CD14-positive monocyte (primary cell): ENCODE measurements at regions not wholly inside any gene's neighbourhood (a gene's known extent, or its start where the extent isn't known, plus 50 kb on each side); places are given as distances from the start of the nearest gene placed in this dataset.

Experiments used
- DNase-seq, 3 donors: peaks; one replicate each; pipeline ENCODE4 v3.0.0-alpha.2; 2011 to 2022
- H2AFZ ChIP-seq: 2 replicates; pipeline ENCODE4 v1.6.0; 2012; ENCODE audit warnings: mild to moderate bottlenecking, low read depth, low read length, inconsistent platforms; ENCODE audit not compliant: insufficient read depth, poor library complexity, severe bottlenecking
- H3K27ac ChIP-seq, 2 donors: 1 replicate in 1 of 2; 2 replicates in 1 of 2; pipeline ENCODE4 v1.5.1; 2012 to 2013; ENCODE audit warnings: low read length in 2 of 2, control low read depth in 1 of 2, inconsistent platforms in 1 of 2, low read depth in 1 of 2, mild to moderate bottlenecking in 1 of 2
- H3K27me3 ChIP-seq, 2 donors: one replicate each; pipeline versions ENCODE4 v1.6.0 to v1.6.1; 2011 to 2013; ENCODE audit warnings: low read length in 2 of 2; ENCODE audit not compliant: control insufficient read depth in 2 of 2, insufficient read depth in 2 of 2
- H3K36me3 ChIP-seq, 2 donors: replicated peaks in 1 of 2; 1 replicate in 1 of 2; 2 replicates in 1 of 2; pipeline versions ENCODE4 v1.5.1 to v1.6.1; 2012 to 2013; ENCODE audit warnings: low read length in 2 of 2, control low read depth in 1 of 2, inconsistent platforms in 1 of 2, mild to moderate bottlenecking in 1 of 2; ENCODE audit not compliant: insufficient read depth in 2 of 2, control insufficient read depth in 1 of 2
- H3K4me1 ChIP-seq, 2 donors: 1 replicate in 1 of 2; 2 replicates in 1 of 2; pipeline versions ENCODE4 v1.5.1 to v1.6.1; 2012 to 2013; ENCODE audit warnings: low read length in 2 of 2, control low read depth in 1 of 2, inconsistent platforms in 1 of 2, mild to moderate bottlenecking in 1 of 2, moderate library complexity in 1 of 2; ENCODE audit not compliant: insufficient read depth in 2 of 2, control insufficient read depth in 1 of 2
- H3K4me2 ChIP-seq: replicated peaks from 2 replicates; pipeline ENCODE3; 2012; ENCODE audit warnings: low read length, moderate library complexity, mild to moderate bottlenecking; ENCODE audit not compliant: poor library complexity, severe bottlenecking; ENCODE audit errors: extremely low read depth
- H3K4me3 ChIP-seq, 3 experiments: fragments of 200-600 bp in 1 of 3; sonication (generic) in 1 of 3; replicated peaks in 1 of 3; 1 replicate in 2 of 3; 2 replicates in 1 of 3; pipeline ENCODE4 v1.5.1; 2011 to 2013; ENCODE audit warnings: low read length in 3 of 3, mild to moderate bottlenecking in 3 of 3, control low read depth in 2 of 3, low read depth in 2 of 3, inconsistent platforms in 1 of 3, moderate library complexity in 1 of 3
- H3K79me2 ChIP-seq: 2 replicates; pipeline ENCODE4 v1.6.0; 2012; ENCODE audit warnings: mild to moderate bottlenecking, control low read depth, inconsistent platforms, low read length, moderate library complexity; ENCODE audit not compliant: insufficient read depth
- H3K9ac ChIP-seq: 2 replicates; pipeline ENCODE4 v1.6.0; 2017; ENCODE audit warnings: low read length, mild to moderate bottlenecking; ENCODE audit not compliant: insufficient read depth, poor library complexity, severe bottlenecking
- H3K9me3 ChIP-seq, 2 donors: replicated peaks in 1 of 2; 1 replicate in 1 of 2; 2 replicates in 1 of 2; pipeline versions ENCODE4 v1.5.1 to v1.6.1; 2012 to 2013; ENCODE audit warnings: low read length in 2 of 2, control low read depth in 1 of 2; ENCODE audit not compliant: control insufficient read depth in 1 of 2, insufficient read depth in 1 of 2
- H4K20me1 ChIP-seq: 2 replicates; pipeline ENCODE4 v1.6.0; 2012; ENCODE audit warnings: mild to moderate bottlenecking, low read length, control low read depth, moderate library complexity; ENCODE audit not compliant: insufficient read depth
- H3K27ac Mint-ChIP-seq, 7 donors: one replicate each; pipeline ENCODE4 v1.8.0; 2020; ENCODE audit warnings: mild to moderate bottlenecking in 7 of 7, mixed read lengths in 7 of 7, moderate library complexity in 6 of 7, inconsistent platforms in 2 of 7
- H3K27me3 Mint-ChIP-seq, 3 donors: one replicate each; pipeline ENCODE4 v1.8.0; 2021 to 2022; ENCODE audit warnings: low read depth in 3 of 3, mild to moderate bottlenecking in 3 of 3, mixed read lengths in 3 of 3, moderate library complexity in 3 of 3, inconsistent platforms in 1 of 3
- H3K36me3 Mint-ChIP-seq, 2 donors: one replicate each; pipeline ENCODE4 v1.8.0; 2020; ENCODE audit warnings: mixed read lengths in 2 of 2, inconsistent platforms in 1 of 2, mild to moderate bottlenecking in 1 of 2
- H3K4me1 Mint-ChIP-seq: one replicate; pipeline ENCODE4 v1.8.0; 2020; ENCODE audit warnings: mild to moderate bottlenecking, mixed read lengths
- H3K4me3 Mint-ChIP-seq, 2 donors: one replicate each; pipeline ENCODE4 v1.8.0; 2020; ENCODE audit warnings: mild to moderate bottlenecking in 2 of 2, mixed read lengths in 2 of 2, moderate library complexity in 1 of 2
- H3K9me3 Mint-ChIP-seq, 7 donors: one replicate each; pipeline ENCODE4 v1.8.0; 2020 to 2022; ENCODE audit warnings: mixed read lengths in 7 of 7, mild to moderate bottlenecking in 6 of 7, moderate library complexity in 6 of 7, inconsistent platforms in 2 of 7
- CTCF ChIP-seq: fragments of 200-600 bp; IDR thresholded peaks from one replicate; pipeline ENCODE4 v1.8.0; 2022; ENCODE audit warnings: antibody characterized with exemption, mild to moderate bottlenecking
- WGBS: methylation state at CpG from one replicate; pipeline ENCODE4 v1.1.5; 2013; ENCODE audit warnings: missing lambda C conversion rate; ENCODE audit not compliant: insufficient coverage; 5-methylcytosine and 5-hydroxymethylcytosine counted together
- intact Hi-C, 2 donors: fragments of 100-400 bp; cut with micrococcal nuclease; formaldehyde crosslinking; loops; one replicate each; pipeline versions ENCODE4 v1.15.0 to v1.15.1; 2023

- Mint-ChIP-seq H3K36me3 (no peaks in the 10 kb centered on the region), H3K4me3 (no peak overlapping the region)
Observed at GRCh38 chr10:52696232-52696631, 76.4 kb downstream of the MBL2 start.

GRCh38 chr10:52701647-52702046 is 70.9 kb downstream of the MBL2 start:
- H3K9ac ChIP-seq: no peak overlapping the region
- Mint-ChIP-seq H3K4me1 (no peaks in the 10 kb centered on the region), H3K27me3 (peaks cover 0 to 1% (median 0%) of the 10 kb centered on the region in 3 donors), H3K27ac (no peak overlapping the region), H3K9me3 (no peaks in the 10 kb centered on the region), H3K36me3 (no peaks in the 10 kb centered on the region), H3K4me3 (no peak overlapping the region)
- no peaks in the 10 kb centered on the region for H3K4me1 ChIP-seq
- H3K9me3 ChIP-seq: no peaks in the 10 kb centered on the region
- no peak overlapping the region for H3K4me3 ChIP-seq
- no peak for TF ChIP-seq CTCF
- H3K36me3 ChIP-seq: no peaks in the 10 kb centered on the region
- no peaks in the 10 kb centered on the region for H4K20me1 ChIP-seq
- no peak for DNase-seq
- H3K27me3 ChIP-seq: no peaks in the 10 kb centered on the region
- no peak overlapping the region for H3K4me2 ChIP-seq
- no peak overlapping the region for H2AFZ ChIP-seq
- no peak overlapping the region for H3K27ac ChIP-seq
- 80% methylated on average over 1 of the region's 2 CpGs for WGBS
- H3K79me2 ChIP-seq: no peaks in the 10 kb centered on the region
- intact Hi-C loops: no loop called here

More at GRCh38 chr10:52696232-52696631, 76.4 kb downstream of the MBL2 start:
- no peak for TF ChIP-seq CTCF
- Histone ChIP-seq H2AFZ (no peak overlapping the region), H3K79me2 (no peaks in the 10 kb centered on the region), H3K27ac (no peak overlapping the region), H3K4me2 (no peak overlapping the region), H3K4me3 (no peak overlapping the region), H3K36me3 (no peaks in the 10 kb centered on the region), H4K20me1 (no peaks in the 10 kb centered on the region), H3K9me3 (peaks cover 6 to 12% of the 10 kb centered on the region in 2 donors), H3K4me1 (no peaks in the 10 kb centered on the region), H3K27me3 (no peaks in the 10 kb centered on the region), H3K9ac (no peak overlapping the region)
- Mint-ChIP-seq H3K9me3 (peaks cover 7 to 15% (median 9%) of the 10 kb centered on the region in 7 donors), H3K27me3 (peaks cover 0 to 1% (median 1%) of the 10 kb centered on the region in 3 donors), H3K4me1 (no peaks in the 10 kb centered on the region), H3K27ac (no peak overlapping the region)
- WGBS: no CpG with 5 or more reads among the region's 6 CpGs
- intact Hi-C loops: no loop called here
- no peak for DNase-seq
